ENCODE measurements at regions not wholly inside any gene's neighbourhood (a gene's known extent, or its start where the extent isn't known, plus 50 kb on each side); places are given as distances from the start of the nearest gene placed in this dataset.
A peak's percentile ranks its signal among the peaks of the same experiment; 100 is the strongest.

- no peak overlapping the region for H3K27ac ChIP-seq
- DNase-seq (ENCODE audit: low read depth, low spot score): no peak
Observed at GRCh38 chr5:158422653-158423515, 563.9 kb upstream of the CLINT1 start.

- H3K27ac ChIP-seq: no peak overlapping the region
- no peak for DNase-seq (ENCODE audit: low read depth, low spot score)
Observed at GRCh38 chr5:158421319-158421718, 562.4 kb upstream of the CLINT1 start.

GRCh38 chr5:158419186-158419585, 560.2 kb upstream of the CLINT1 start:
- DNase-seq (ENCODE audit: low read depth, low spot score): no peak

GRCh38 chr5:158414780-158415179, 555.8 kb upstream of the CLINT1 start:
- no peak for DNase-seq (ENCODE audit: low read depth, low spot score)
- no peak overlapping the region for H3K27ac ChIP-seq

More at GRCh38 chr5:158419186-158419585, 560.2 kb upstream of the CLINT1 start:
- no peak overlapping the region for H3K27ac ChIP-seq

- DNase-seq (ENCODE audit: low read depth, low spot score): no peak
- H3K27ac ChIP-seq: no peak overlapping the region
Observed at GRCh38 chr5:158414333-158414762, 555.4 kb upstream of the CLINT1 start.

- no peak overlapping the region for H3K27ac ChIP-seq
- no peak for DNase-seq (ENCODE audit: low read depth, low spot score)
Observed at GRCh38 chr5:158413122-158413680, 554.3 kb upstream of the CLINT1 start.

GRCh38 chr5:158410976-158411375, 552.0 kb upstream of the CLINT1 start:
- DNase-seq (ENCODE audit: low read depth, low spot score): no peak
- no peak overlapping the region for H3K27ac ChIP-seq

GRCh38 chr5:158409507-158409906, 550.6 kb upstream of the CLINT1 start:
- H3K27ac ChIP-seq: no peak overlapping the region
- no peak for DNase-seq (ENCODE audit: low read depth, low spot score)

GRCh38 chr5:158407824-158408195, 548.9 kb upstream of the CLINT1 start:
- no peak overlapping the region for H3K27ac ChIP-seq
- DNase-seq (ENCODE audit: low read depth, low spot score): no peak

- H3K27ac ChIP-seq: peak overlapping the region; percentile 40
- peak; percentile 46 for DNase-seq (ENCODE audit: low read depth, low spot score)
Observed at GRCh38 chr5:158406884-158407823, 548.2 kb upstream of the CLINT1 start.

GRCh38 chr5:158398360-158399201, 539.6 kb upstream of the CLINT1 start:
- H3K27ac ChIP-seq: no peak overlapping the region
- DNase-seq (ENCODE audit: low read depth, low spot score): no peak

GRCh38 chr5:158397278-158397677, 538.3 kb upstream of the CLINT1 start:
- H3K27ac ChIP-seq: no peak overlapping the region
- no peak for DNase-seq (ENCODE audit: low read depth, low spot score)

GRCh38 chr5:158394102-158394501, 535.2 kb upstream of the CLINT1 start:
- DNase-seq (ENCODE audit: low read depth, low spot score): no peak
- H3K27ac ChIP-seq: no peak overlapping the region

GRCh38 chr5:158393457-158393856, 534.5 kb upstream of the CLINT1 start:
- H3K27ac ChIP-seq: no peak overlapping the region
- DNase-seq (ENCODE audit: low read depth, low spot score): no peak

GRCh38 chr5:158392753-158393152, 533.8 kb upstream of the CLINT1 start:
- H3K27ac ChIP-seq: no peak overlapping the region
- DNase-seq (ENCODE audit: low read depth, low spot score): no peak

- no peak for DNase-seq (ENCODE audit: low read depth, low spot score)
- H3K27ac ChIP-seq: peak overlapping the region; percentile 38
Observed at GRCh38 chr5:158390577-158390976, 531.6 kb upstream of the CLINT1 start.

- DNase-seq (ENCODE audit: low read depth, low spot score): no peak
- peak overlapping the region; percentile 38 for H3K27ac ChIP-seq
Observed at GRCh38 chr5:158389786-158390185, 530.8 kb upstream of the CLINT1 start.

GRCh38 chr5:158388021-158388420, 529.1 kb upstream of the CLINT1 start:
- DNase-seq (ENCODE audit: low read depth, low spot score): no peak
- no peak overlapping the region for H3K27ac ChIP-seq

- no peak for DNase-seq (ENCODE audit: low read depth, low spot score)
- H3K27ac ChIP-seq: no peak overlapping the region
Observed at GRCh38 chr5:158387499-158387898, 528.6 kb upstream of the CLINT1 start.

GRCh38 chr5:158385982-158386381, 527.0 kb upstream of the CLINT1 start:
- H3K27ac ChIP-seq: peak overlapping the region; percentile 85
- DNase-seq (ENCODE audit: low read depth, low spot score): no peak

Measured in epithelial cell of prostate (primary cell).